ENCODE measurements at regions not wholly inside any gene's neighbourhood (a gene's known extent, or its start where the extent isn't known, plus 50 kb on each side); places are given as distances from the start of the nearest gene placed in this dataset.
A peak's percentile ranks its signal among the peaks of the same experiment; 100 is the strongest.

DNA sequence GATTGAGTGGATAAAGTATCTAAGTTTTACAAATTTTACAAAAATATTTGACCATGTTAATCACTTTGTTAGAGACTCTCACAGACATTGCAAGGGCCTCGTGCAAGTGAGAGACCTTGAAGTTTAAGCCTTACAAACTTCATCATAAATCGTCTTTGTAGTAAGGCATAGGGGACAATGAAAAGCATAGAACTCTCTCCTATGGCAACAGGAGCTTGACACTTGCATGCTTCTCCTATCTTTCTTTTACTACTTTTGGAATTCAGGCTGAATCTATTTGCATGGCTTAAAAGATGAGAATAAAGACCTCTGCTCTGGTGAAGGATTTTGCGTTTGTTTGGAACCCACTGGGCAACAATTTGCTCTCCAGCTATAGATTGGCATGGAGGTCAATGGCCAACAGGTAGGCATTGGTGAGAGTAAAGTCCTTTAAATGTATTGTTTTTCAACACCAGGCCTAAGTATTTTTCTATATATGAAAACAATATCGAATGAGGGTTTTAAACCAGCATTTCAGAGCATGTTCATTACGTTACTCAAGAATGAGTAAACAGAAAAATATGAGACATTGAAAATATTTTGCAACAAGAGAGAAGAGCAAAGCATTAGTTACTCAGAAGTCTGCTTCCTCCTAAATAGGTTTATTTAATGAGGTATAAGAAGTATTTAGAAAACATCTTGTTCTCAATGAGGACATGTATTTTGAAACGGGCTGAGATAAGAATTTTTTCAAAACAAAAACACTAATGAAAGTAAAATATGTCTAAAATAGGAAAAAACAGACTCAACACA is 192.2 kb downstream of the TGFB2 start:
- Histone ChIP-seq H3K9me2 (replicated peaks; ENCODE audit: insufficient read depth, low read length) (no peaks in the 10 kb centered on the region), H3K9ac (ENCODE audit: low read length) (no peak overlapping the region), H3K4me1 (ENCODE audit: low read length) (no peaks in the 10 kb centered on the region), H3K9me3 (replicated peaks; ENCODE audit: insufficient read depth, low read length) (no peaks in the 10 kb centered on the region), H3K79me2 (ENCODE audit: low read length) (no peaks in the 10 kb centered on the region), H4K20me1 (ENCODE audit: insufficient read depth, low read length) (no peaks in the 10 kb centered on the region), H3K4me2 (ENCODE audit: low read depth, low read length) (no peak overlapping the region), H3K36me3 (replicated peaks; ENCODE audit: insufficient read depth, low read length) (no peaks in the 10 kb centered on the region), H3K27me3 (replicated peaks; ENCODE audit: insufficient read depth, low read length) (no peaks in the 10 kb centered on the region), H3K27ac (ENCODE audit: low read length) (no peak overlapping the region), H2AFZ (ENCODE audit: low read length) (no peak overlapping the region), H3K4me3 (ENCODE audit: low read length) (no peak overlapping the region), H3F3A (ENCODE audit: insufficient read depth, low read length) (no peaks in the 10 kb centered on the region)
- no peak for DNase-seq
- TF ChIP-seq EZH2phosphoT487 (IDR thresholded peaks at IDR 0.05; ENCODE audit: low read length) (no peak), EZH2 (optimal IDR thresholded peaks at IDR 0.05; ENCODE audit: low read depth, low read length) (no peak)
- TF ChIP-seq, protein P1, sequence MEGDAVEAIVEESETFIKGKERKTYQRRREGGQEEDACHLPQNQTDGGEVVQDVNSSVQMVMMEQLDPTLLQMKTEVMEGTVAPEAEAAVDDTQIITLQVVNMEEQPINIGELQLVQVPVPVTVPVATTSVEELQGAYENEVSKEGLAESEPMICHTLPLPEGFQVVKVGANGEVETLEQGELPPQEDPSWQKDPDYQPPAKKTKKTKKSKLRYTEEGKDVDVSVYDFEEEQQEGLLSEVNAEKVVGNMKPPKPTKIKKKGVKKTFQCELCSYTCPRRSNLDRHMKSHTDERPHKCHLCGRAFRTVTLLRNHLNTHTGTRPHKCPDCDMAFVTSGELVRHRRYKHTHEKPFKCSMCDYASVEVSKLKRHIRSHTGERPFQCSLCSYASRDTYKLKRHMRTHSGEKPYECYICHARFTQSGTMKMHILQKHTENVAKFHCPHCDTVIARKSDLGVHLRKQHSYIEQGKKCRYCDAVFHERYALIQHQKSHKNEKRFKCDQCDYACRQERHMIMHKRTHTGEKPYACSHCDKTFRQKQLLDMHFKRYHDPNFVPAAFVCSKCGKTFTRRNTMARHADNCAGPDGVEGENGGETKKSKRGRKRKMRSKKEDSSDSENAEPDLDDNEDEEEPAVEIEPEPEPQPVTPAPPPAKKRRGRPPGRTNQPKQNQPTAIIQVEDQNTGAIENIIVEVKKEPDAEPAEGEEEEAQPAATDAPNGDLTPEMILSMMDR (IDR thresholded peaks at IDR 0.05; ENCODE audit: low read length): no peak

DNA sequence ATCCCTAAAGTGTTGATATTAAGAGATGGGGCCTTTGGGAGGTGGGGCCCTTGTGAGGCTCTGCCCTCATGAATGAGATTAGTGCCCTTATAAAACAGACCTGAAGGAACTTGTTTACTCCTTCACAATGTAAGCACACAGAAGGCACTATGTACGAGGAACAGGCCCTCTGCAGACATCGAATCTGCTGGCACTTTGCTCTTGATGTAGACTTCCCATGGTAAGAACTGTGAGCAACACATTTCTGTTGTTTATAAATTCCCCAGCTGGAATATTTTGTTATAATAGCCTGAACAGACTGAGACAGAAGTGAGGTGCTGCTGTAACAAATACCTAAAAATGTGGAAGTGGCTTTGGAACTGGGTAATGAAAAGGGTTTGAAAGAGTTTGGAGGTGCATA is 193.2 kb downstream of the TGFB2 start:
- Histone ChIP-seq H3K4me2 (ENCODE audit: low read depth, low read length) (no peak overlapping the region), H3K9me3 (replicated peaks; ENCODE audit: insufficient read depth, low read length) (no peaks in the 10 kb centered on the region), H3K27me3 (replicated peaks; ENCODE audit: insufficient read depth, low read length) (no peaks in the 10 kb centered on the region), H3K9me2 (replicated peaks; ENCODE audit: insufficient read depth, low read length) (no peaks in the 10 kb centered on the region), H4K20me1 (ENCODE audit: insufficient read depth, low read length) (no peaks in the 10 kb centered on the region), H2AFZ (ENCODE audit: low read length) (no peak overlapping the region), H3K4me3 (ENCODE audit: low read length) (no peak overlapping the region), H3K9ac (ENCODE audit: low read length) (no peak overlapping the region), H3K36me3 (replicated peaks; ENCODE audit: insufficient read depth, low read length) (no peaks in the 10 kb centered on the region), H3K79me2 (ENCODE audit: low read length) (no peaks in the 10 kb centered on the region), H3K4me1 (ENCODE audit: low read length) (no peaks in the 10 kb centered on the region), H3K27ac (ENCODE audit: low read length) (no peak overlapping the region), H3F3A (ENCODE audit: insufficient read depth, low read length) (no peaks in the 10 kb centered on the region)
- DNase-seq: no peak
- TF ChIP-seq EZH2 (optimal IDR thresholded peaks at IDR 0.05; ENCODE audit: low read depth, low read length) (no peak), EZH2phosphoT487 (IDR thresholded peaks at IDR 0.05; ENCODE audit: low read length) (no peak)
- TF ChIP-seq, protein P1 (IDR thresholded peaks at IDR 0.05; ENCODE audit: low read length): no peak

DNA sequence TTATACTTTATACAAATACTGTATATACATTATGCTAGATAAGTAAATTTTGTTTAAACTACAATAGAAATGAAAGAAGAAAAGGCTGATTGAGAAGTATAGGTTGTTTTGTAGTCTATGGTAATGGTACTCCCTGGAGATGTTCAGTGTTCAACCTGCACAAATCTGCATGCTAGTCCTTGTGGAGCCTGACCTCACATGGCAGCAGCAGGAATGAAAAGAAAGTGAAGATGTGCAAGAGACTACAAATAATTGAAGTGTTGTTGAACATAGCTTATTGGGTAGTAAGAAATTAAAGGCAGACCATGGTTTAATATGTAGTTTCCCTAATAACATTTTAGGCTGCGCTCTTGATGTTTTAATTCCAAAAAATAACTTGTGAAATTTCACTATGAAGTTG is 201.2 kb downstream of the TGFB2 start:
- no peaks in the 10 kb centered on the region for H3K36me3 ChIP-seq (replicated peaks; ENCODE audit: insufficient read depth, low read length)
- no peak for DNase-seq

More for the DNA sequence above, 201.2 kb downstream of the TGFB2 start:
- no peaks in the 10 kb centered on the region for H3K4me1 ChIP-seq (ENCODE audit: low read length)
- H3K4me2 ChIP-seq (ENCODE audit: low read depth, low read length): no peak overlapping the region
- H3K9me2 ChIP-seq (replicated peaks; ENCODE audit: insufficient read depth, low read length): no peaks in the 10 kb centered on the region
- no peak overlapping the region for H2AFZ ChIP-seq (ENCODE audit: low read length)
- no peaks in the 10 kb centered on the region for H3K79me2 ChIP-seq (ENCODE audit: low read length)
- H3K27me3 ChIP-seq (replicated peaks; ENCODE audit: insufficient read depth, low read length): no peaks in the 10 kb centered on the region
- H3K4me3 ChIP-seq (ENCODE audit: low read length): no peak overlapping the region
- no peaks in the 10 kb centered on the region for H3K9me3 ChIP-seq (replicated peaks; ENCODE audit: insufficient read depth, low read length)
- TF ChIP-seq EZH2phosphoT487 (IDR thresholded peaks at IDR 0.05; ENCODE audit: low read length) (no peak), EZH2 (optimal IDR thresholded peaks at IDR 0.05; ENCODE audit: low read depth, low read length) (no peak)
- TF ChIP-seq, protein P1 (IDR thresholded peaks at IDR 0.05; ENCODE audit: low read length): peak; percentile 13
- H3F3A ChIP-seq (ENCODE audit: insufficient read depth, low read length): no peaks in the 10 kb centered on the region
- no peak overlapping the region for H3K9ac ChIP-seq (ENCODE audit: low read length)
- H4K20me1 ChIP-seq (ENCODE audit: insufficient read depth, low read length): no peaks in the 10 kb centered on the region
- no peak overlapping the region for H3K27ac ChIP-seq (ENCODE audit: low read length)

Data from MM.1S (cell line).